ENCODE measurements at regions not wholly inside any gene's neighbourhood (a gene's known extent, or its start where the extent isn't known, plus 50 kb on each side); places are given as distances from the start of the nearest gene placed in this dataset.

DNA sequence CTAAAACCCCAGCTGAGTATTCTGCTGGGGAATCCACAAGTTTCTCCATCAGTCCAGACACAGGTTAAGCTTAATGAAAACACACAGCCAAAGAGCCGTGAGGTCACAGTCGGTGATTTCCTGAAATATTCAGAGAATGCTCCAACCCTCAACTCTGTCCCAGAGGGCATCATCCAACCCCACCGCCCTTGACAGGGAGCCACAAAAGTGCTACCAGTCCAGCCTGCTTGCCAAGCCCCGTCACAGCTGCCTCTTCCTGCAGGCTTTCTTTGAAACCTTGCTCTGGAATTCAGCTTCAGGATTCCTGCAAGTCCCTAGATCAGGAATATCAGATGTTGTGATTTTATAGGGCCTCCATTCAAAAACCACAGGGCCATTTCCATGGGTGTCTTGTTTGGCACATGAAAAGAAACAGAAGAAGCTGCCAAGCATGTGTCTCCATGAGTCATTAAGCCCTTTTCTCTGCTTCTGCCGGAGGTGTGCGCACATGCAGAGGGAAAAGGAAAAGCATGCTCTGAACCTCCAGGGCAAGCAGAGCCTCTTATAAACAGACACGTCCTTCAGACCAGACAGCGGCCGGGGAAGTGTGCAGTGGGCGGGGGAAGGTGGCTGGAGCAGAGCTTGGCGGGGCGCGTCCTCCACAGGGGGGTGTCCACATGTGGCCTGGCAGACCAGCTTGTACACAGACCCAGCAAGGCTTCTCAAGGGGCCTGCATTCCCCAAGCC lies 164.7 kb downstream of the KATNAL1 start:
- H3K4me3 Mint-ChIP-seq (ENCODE audit: unreplicated experiment), result peak overlapping the region; percentile 61
- peaks cover 7% of the 10 kb centered on the region for H3K9me3 Mint-ChIP-seq (ENCODE audit: unreplicated experiment)
- no TSS peak for BruUV-seq (replicated peaks)
- TF ChIP-seq, protein P1, sequence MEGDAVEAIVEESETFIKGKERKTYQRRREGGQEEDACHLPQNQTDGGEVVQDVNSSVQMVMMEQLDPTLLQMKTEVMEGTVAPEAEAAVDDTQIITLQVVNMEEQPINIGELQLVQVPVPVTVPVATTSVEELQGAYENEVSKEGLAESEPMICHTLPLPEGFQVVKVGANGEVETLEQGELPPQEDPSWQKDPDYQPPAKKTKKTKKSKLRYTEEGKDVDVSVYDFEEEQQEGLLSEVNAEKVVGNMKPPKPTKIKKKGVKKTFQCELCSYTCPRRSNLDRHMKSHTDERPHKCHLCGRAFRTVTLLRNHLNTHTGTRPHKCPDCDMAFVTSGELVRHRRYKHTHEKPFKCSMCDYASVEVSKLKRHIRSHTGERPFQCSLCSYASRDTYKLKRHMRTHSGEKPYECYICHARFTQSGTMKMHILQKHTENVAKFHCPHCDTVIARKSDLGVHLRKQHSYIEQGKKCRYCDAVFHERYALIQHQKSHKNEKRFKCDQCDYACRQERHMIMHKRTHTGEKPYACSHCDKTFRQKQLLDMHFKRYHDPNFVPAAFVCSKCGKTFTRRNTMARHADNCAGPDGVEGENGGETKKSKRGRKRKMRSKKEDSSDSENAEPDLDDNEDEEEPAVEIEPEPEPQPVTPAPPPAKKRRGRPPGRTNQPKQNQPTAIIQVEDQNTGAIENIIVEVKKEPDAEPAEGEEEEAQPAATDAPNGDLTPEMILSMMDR (IDR thresholded peaks at IDR 0.05; ENCODE audit: unreplicated experiment), result no peak
- peak overlapping the region; percentile 98 for H3K27ac Mint-ChIP-seq (ENCODE audit: low read depth, unreplicated experiment)
- CTCF ChIA-PET, result interaction anchor here (0.6 to 7.5 kb wide), 14 partner anchors 10 to 902 kb away, joined by 3 to 90 read pairs (median 3); no protein-coding TSS in a partner anchor
- intact Hi-C loops (cut with micrococcal nuclease), result loop anchor here (5.0 kb wide), 1 partner anchor 430 kb away; no protein-coding TSS in a partner anchor
- peaks cover 36% of the 10 kb centered on the region for H3K4me1 Mint-ChIP-seq (ENCODE audit: insufficient read depth, unreplicated experiment)
- peaks cover 15% of the 10 kb centered on the region for H3K36me3 Mint-ChIP-seq (ENCODE audit: insufficient read depth, unreplicated experiment)
- POLR2A ChIA-PET, result interaction anchor here (0.7 to 2.9 kb wide), 23 partner anchors 10 to 474 kb away, joined by 3 to 24 read pairs (median 6); partner anchors contain the start of genes HMGB1, KATNAL1, UBE2L5 and UBL3
- H3K27me3 Mint-ChIP-seq (ENCODE audit: insufficient read depth, unreplicated experiment), result no peaks in the 10 kb centered on the region
- DNase-seq (ENCODE audit: unreplicated experiment), result peak; percentile 94

DNA sequence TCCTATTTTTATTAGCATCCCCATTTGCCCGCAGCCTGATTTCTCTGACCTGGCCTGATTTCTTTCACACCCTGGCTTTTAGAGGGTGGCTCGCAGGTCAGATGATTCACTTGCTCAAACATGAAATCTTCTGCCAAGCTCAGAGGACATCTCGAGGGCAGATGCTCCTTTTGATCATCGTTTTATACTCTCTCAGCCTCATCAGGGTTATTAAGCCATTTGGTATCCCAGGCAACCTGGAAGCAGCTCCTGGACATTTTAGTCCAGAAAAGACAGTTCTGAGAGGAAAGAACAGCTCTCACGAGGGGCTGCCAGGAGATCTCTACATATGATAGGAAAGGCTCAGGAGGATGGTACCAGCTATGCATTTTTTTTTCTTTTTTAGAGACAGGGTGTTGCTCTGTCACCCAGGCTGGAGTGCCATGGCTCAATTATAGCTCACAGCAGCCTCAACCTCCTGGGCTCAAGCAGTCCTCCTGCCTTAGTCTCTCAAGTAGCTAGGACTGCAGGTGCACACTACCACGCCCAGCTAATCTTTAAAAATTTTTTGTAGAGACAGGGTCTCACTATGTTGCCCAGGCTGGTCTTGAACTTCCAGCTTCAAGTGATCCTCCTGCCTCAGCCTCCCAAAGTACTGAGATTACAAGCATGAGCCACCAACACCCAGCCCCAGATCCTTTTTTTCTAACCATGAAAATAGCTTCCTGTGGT lies 165.4 kb downstream of the KATNAL1 start:
- POLR2A ChIA-PET, result interaction anchor here (0.6 to 2.9 kb wide), 17 partner anchors 10 to 475 kb away, joined by 3 to 24 read pairs (median 6); partner anchors contain the start of genes UBL3 and USPL1
- Mint-ChIP-seq H3K36me3 (ENCODE audit: insufficient read depth, unreplicated experiment) (peaks cover 15% of the 10 kb centered on the region), H3K4me3 (ENCODE audit: unreplicated experiment) (peak overlapping the region; percentile 61), H3K9me3 (ENCODE audit: unreplicated experiment) (peaks cover 7% of the 10 kb centered on the region), H3K27ac (ENCODE audit: low read depth, unreplicated experiment) (peak overlapping the region; percentile 98), H3K27me3 (ENCODE audit: insufficient read depth, unreplicated experiment) (no peaks in the 10 kb centered on the region), H3K4me1 (ENCODE audit: insufficient read depth, unreplicated experiment) (peaks cover 39% of the 10 kb centered on the region)
- CTCF ChIA-PET, result interaction anchor here (0.7 to 7.5 kb wide), 11 partner anchors 9 to 903 kb away, joined by 3 to 90 read pairs (median 3); no protein-coding TSS in a partner anchor
- intact Hi-C loops (cut with micrococcal nuclease), result loop anchor here (5.0 kb wide), 1 partner anchor 430 kb away; no protein-coding TSS in a partner anchor
- no peak for DNase-seq (ENCODE audit: unreplicated experiment)
- no TSS peak for BruUV-seq (replicated peaks)
- TF ChIP-seq, protein P1 (IDR thresholded peaks at IDR 0.05; ENCODE audit: unreplicated experiment), result no peak

DNA sequence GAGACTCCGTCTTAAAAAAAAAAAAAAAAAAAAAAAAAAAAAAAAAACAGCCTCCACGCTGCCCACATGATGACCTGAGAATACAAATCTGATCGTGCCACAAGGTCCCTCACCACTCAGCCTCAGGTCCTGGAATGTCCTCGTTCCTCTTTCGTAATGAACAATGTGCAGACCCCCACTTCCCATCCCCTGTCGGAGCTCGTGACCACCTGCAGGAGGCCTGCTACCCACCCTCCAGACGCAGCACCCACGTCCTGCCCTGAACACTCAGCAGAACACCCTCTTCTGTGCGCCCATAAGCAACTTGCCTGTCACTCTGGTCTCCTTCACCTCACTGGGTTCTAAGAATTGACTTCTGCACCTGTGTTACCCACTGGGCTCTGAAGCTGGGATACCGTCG lies 166.4 kb downstream of the KATNAL1 start:
- TF ChIP-seq, protein P1 (IDR thresholded peaks at IDR 0.05; ENCODE audit: unreplicated experiment), result no peak
- no TSS peak for BruUV-seq (replicated peaks)
- intact Hi-C loops (cut with micrococcal nuclease), result loop anchor here (5.0 kb wide), 1 partner anchor 431 kb away; no protein-coding TSS in a partner anchor
- H3K9me3 Mint-ChIP-seq (ENCODE audit: unreplicated experiment), result peaks cover 7% of the 10 kb centered on the region
- ChIA-PET POLR2A (interaction anchor here (0.6 to 2.9 kb wide), 3 partner anchors 15 to 321 kb away, joined by 3 to 18 read pairs (median 16); no protein-coding TSS in a partner anchor), CTCF (interaction anchor here (0.7 to 7.5 kb wide), 3 partner anchors 8 to 255 kb away, joined by 3 to 90 read pairs (median 3); no protein-coding TSS in a partner anchor)
- H3K4me1 Mint-ChIP-seq (ENCODE audit: insufficient read depth, unreplicated experiment), result peaks cover 39% of the 10 kb centered on the region
- H3K36me3 Mint-ChIP-seq (ENCODE audit: insufficient read depth, unreplicated experiment), result peaks cover 15% of the 10 kb centered on the region
- no peak for DNase-seq (ENCODE audit: unreplicated experiment)
- H3K4me3 Mint-ChIP-seq (ENCODE audit: unreplicated experiment), result no peak overlapping the region
- H3K27me3 Mint-ChIP-seq (ENCODE audit: insufficient read depth, unreplicated experiment), result no peaks in the 10 kb centered on the region
- peak overlapping the region; percentile 98 for H3K27ac Mint-ChIP-seq (ENCODE audit: low read depth, unreplicated experiment)

All from MCF 10A (cell line).